HepG2 (cell line): ENCODE measurements at regions not wholly inside any gene's neighbourhood (a gene's known extent, or its start where the extent isn't known, plus 50 kb on each side); places are given as distances from the start of the nearest gene placed in this dataset.

ENCODE experiments used
- ATAC-seq: fragments of 200-7000 bp; cut with Tn5 transposase; 3 replicates; pipeline ENCODE4 v1.9.1; 2020; ENCODE audit warnings: mild to moderate bottlenecking, moderate library complexity
- BruUV-seq: library from RNA; stranded (reverse); fragments of 400-500 nt; replicated peaks from 2 replicates; lab custom pipeline; 2021; lab: Mats Ljungman, UMichigan
- CTCF ChIA-PET: fragments of 300-600 bp; formaldehyde crosslinking; extraction: SDS; loops from one replicate; lab custom pipeline; 2021; ENCODE audit warnings: low total read pairs, inconsistent platforms, low intra/inter-chr PET ratio; lab: Yijun Ruan, JAX
- POLR2A ChIA-PET: fragments of 350-600 bp; sonication (Branson Sonifier 250); formaldehyde crosslinking; loops from one replicate; lab custom pipeline; 2020; ENCODE audit warnings: antibody characterized with exemption, inconsistent platforms; lab: Yijun Ruan, JAX
- DNase-seq: peaks from one replicate; pipeline ENCODE4 v3.0.0-alpha.2; 2015; ENCODE audit warnings: low spot score
- FAIRE-seq: peaks from 3 replicates; lab custom pipeline; 2011; peaks lifted over from hg19 to GRCh38; lab: Jason Lieb, UNC
- H2AFZ ChIP-seq: one replicate; pipeline ENCODE4 v1.6.1; 2011; ENCODE audit warnings: low read length, inconsistent platforms
- H3K27ac ChIP-seq: fragments of 300-600 bp; 3 replicates; pipeline ENCODE4 v1.8.0; 2011; ENCODE audit warnings: mixed run types, mild to moderate bottlenecking, mixed read lengths, low read length, inconsistent platforms; ENCODE audit not compliant: insufficient read depth; ENCODE audit errors: extremely low read length
- H3K27me3 ChIP-seq, 2 experiments: fragments of 200-600 bp in 1 of 2; 2 replicates in 1 of 2; 3 replicates in 1 of 2; pipeline versions ENCODE4 v1.6.0 to v1.8.0; 2011; ENCODE audit warnings: low read length in 2 of 2, mild to moderate bottlenecking in 2 of 2, moderate library complexity in 2 of 2, inconsistent platforms in 1 of 2; ENCODE audit not compliant: insufficient read depth in 2 of 2, control insufficient read depth in 1 of 2
- H3K36me3 ChIP-seq, 2 experiments: fragments of 200-600 bp in 1 of 2; replicated peaks in 1 of 2; 2 replicates in 1 of 2; 3 replicates in 1 of 2; pipeline versions ENCODE4 v1.5.1 to v1.8.0; 2011; ENCODE audit warnings: low read length in 2 of 2, inconsistent platforms in 1 of 2; ENCODE audit not compliant: insufficient read depth in 2 of 2, control insufficient read depth in 1 of 2
- H3K4me1 ChIP-seq: 2 replicates; pipeline ENCODE4 v1.5.1; 2012; ENCODE audit warnings: low read length, inconsistent platforms; ENCODE audit not compliant: insufficient read depth
- H3K4me2 ChIP-seq: 2 replicates; pipeline ENCODE4 v1.6.0; 2011; ENCODE audit warnings: low read depth, low read length, inconsistent platforms
- H3K4me3 ChIP-seq, 3 experiments: fragments of 200-600 bp in 1 of 3; sonication (generic), shearing (Covaris generic) in 1 of 3; replicated peaks in 1 of 3; 2 replicates each; pipeline ENCODE4 v1.5.1; 2011 to 2016; ENCODE audit warnings: low read length in 3 of 3, inconsistent platforms in 2 of 3, low read depth in 2 of 3, mild to moderate bottlenecking in 2 of 3, control low read depth in 1 of 3, mixed read lengths in 1 of 3; ENCODE audit not compliant: insufficient read depth in 1 of 3
- H3K79me2 ChIP-seq: one replicate; pipeline ENCODE4 v1.6.1; 2011; ENCODE audit warnings: low read length, inconsistent platforms; ENCODE audit not compliant: insufficient read depth
- H3K9ac ChIP-seq: 2 replicates; pipeline ENCODE4 v1.6.0; 2011; ENCODE audit warnings: mild to moderate bottlenecking, low read depth, low read length, inconsistent platforms; ENCODE audit not compliant: insufficient read depth
- H3K9me3 ChIP-seq: 2 replicates; pipeline ENCODE4 v1.5.1; 2012; ENCODE audit warnings: mild to moderate bottlenecking, low read length
- H4K20me1 ChIP-seq: 2 replicates; pipeline ENCODE4 v1.6.0; 2011; ENCODE audit warnings: inconsistent platforms, mild to moderate bottlenecking, low read length, moderate library complexity; ENCODE audit not compliant: insufficient read depth
- HMG20A ChIP-seq: IDR thresholded peaks from 2 replicates; pipeline ENCODE4 v1.6.1; 2016; ENCODE audit warnings: borderline replicate concordance
- HOXA9 ChIP-seq: sonication (generic); formaldehyde crosslinking; IDR thresholded peaks from 2 replicates; pipeline ENCODE4 v1.8.1; 2022; ENCODE audit warnings: missing genetic modification reagents, mild to moderate bottlenecking, moderate library complexity, borderline replicate concordance
- MED13 ChIP-seq: sonication (generic); formaldehyde crosslinking; IDR thresholded peaks from 2 replicates; pipeline ENCODE4 v1.5.0; 2020; ENCODE audit warnings: missing genetic modification reagents
- MNT ChIP-seq: fragments of 450-650 bp; IDR thresholded peaks from 2 replicates; pipeline ENCODE4 v1.6.1; 2016
- PAWR ChIP-seq: sonication (generic); formaldehyde crosslinking; IDR thresholded peaks from 2 replicates; pipeline ENCODE4 v1.4.0; 2020; ENCODE audit warnings: missing genetic modification reagents, mild to moderate bottlenecking, borderline replicate concordance
- PREB ChIP-seq: sonication (generic); formaldehyde crosslinking; IDR thresholded peaks from 2 replicates; pipeline ENCODE4 v1.4.0; 2020; ENCODE audit warnings: missing genetic modification reagents
- ZBTB7B ChIP-seq: sonication (generic); formaldehyde crosslinking; IDR thresholded peaks from 2 replicates; pipeline ENCODE4 v1.4.0; 2020; ENCODE audit warnings: missing genetic modification reagents
- ZMYM3 ChIP-seq: sonication (generic); formaldehyde crosslinking; IDR thresholded peaks from 2 replicates; pipeline ENCODE4 v1.5.1; 2020; ENCODE audit warnings: mild to moderate bottlenecking, missing genetic modification reagents
- ZNF792 ChIP-seq: IDR thresholded peaks from 2 replicates; pipeline ENCODE4 v1.6.1; 2016
- WGBS: methylation state at CpG from one replicate; pipeline ENCODE4 v1.1.6; 2017; ENCODE audit warnings: low lambda C conversion rate; 5-methylcytosine and 5-hydroxymethylcytosine counted together
- in situ Hi-C: cut with HindIII; loops from 2 replicates; pipeline ENCODE4 v1.10.0; 2017; ENCODE audit warnings: low pct_unique_long_range_greater_than_20kb; ENCODE audit not compliant: extremely low pct_ligation_motif_present
- intact Hi-C: fragments of 100-400 bp; cut with micrococcal nuclease; formaldehyde crosslinking; loops from one replicate; pipeline ENCODE4 v1.10.0; 2022; ENCODE audit not compliant: unreplicated experiment

DNA sequence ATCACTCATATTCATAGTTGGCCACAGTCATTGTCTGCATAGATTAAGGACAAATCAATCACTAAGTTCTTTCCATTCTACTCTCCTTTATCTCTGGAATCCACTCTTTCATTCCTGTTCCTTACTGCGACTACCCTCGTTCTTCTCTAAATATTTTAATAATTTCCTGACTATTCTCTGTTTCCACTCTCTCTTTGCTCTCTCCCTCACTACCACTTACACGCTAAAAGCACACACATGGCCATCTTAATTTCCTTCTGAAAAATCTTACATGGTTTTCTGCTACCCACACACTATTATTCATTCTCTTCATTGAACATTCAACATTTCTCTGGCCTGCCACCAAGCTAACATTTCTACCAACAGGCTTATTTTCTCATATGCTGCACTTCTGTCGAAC lies 279.6 kb upstream of the PLSCR5 start (continued):
- TF ChIP-seq HOXA9 (CRISPR knock-in tag): no peak
- TF ChIP-seq PAWR (CRISPR knock-in tag): no peak
- TF ChIP-seq PREB (CRISPR knock-in tag): no peak
- no peak for TF ChIP-seq MNT
- TF ChIP-seq ZMYM3 (CRISPR knock-in tag): no peak
- TF ChIP-seq MED13: no peak

DNA sequence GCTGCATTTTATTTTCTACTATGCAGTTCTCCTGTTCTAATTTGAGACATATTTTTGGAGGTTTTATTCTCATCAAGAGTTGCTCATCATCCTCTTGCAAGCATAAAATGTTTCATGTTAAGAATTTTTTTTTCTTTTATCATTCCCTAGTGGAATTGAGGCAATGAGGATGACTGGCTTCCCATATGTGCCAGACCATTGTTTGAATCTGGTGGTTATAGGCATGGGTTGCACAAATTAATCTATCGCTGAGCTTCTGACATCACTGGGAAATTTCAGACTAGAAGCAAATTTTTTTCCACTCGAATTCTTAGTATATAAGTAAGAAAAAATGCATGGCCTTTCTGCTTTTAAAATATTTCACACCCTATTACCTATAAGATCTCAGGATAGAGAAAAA lies 279.1 kb upstream of the PLSCR5 start:
- H3K4me3 ChIP-seq: no peak overlapping the region
- ChIA-PET POLR2A (no interaction called here), CTCF (no interaction called here)
- TF ChIP-seq ZNF792 (CRISPR knock-in tag): no peak
- no peak for TF ChIP-seq HMG20A (CRISPR knock-in tag)
- TF ChIP-seq ZBTB7B (CRISPR knock-in tag): no peak
- H3K36me3 ChIP-seq: no peaks in the 10 kb centered on the region
- in situ Hi-C loops (no loop called here), intact Hi-C loops (no loop called here)
- H3K4me2 ChIP-seq: no peak overlapping the region
- H3K9me3 ChIP-seq: no peaks in the 10 kb centered on the region
- ATAC-seq: no peak
- no peak for DNase-seq
- no peak overlapping the region for H3K27ac ChIP-seq
- no peak overlapping the region for H2AFZ ChIP-seq
- H3K9ac ChIP-seq: no peak overlapping the region
- no peaks in the 10 kb centered on the region for H3K79me2 ChIP-seq
- FAIRE-seq: no peak
- WGBS: 50% methylated on average over 2 of the region's 2 CpGs
- H3K27me3 ChIP-seq: no peaks in the 10 kb centered on the region; a peak in 1 of 5 replicates
- no peaks in the 10 kb centered on the region for H4K20me1 ChIP-seq
- H3K4me1 ChIP-seq: no peaks in the 10 kb centered on the region
- BruUV-seq: no TSS peak
